ENCODE measurements at regions not wholly inside any gene's neighbourhood (a gene's known extent, or its start where the extent isn't known, plus 50 kb on each side); places are given as distances from the start of the nearest gene placed in this dataset.

GRCh38 chr5:99089822-99090549 is 161.2 kb upstream of the CHD1 start:
- no peak overlapping the region for H3K27ac Mint-ChIP-seq
- ATAC-seq = no peak
- CTCF ChIA-PET = no interaction called here

GRCh38 chr5:99088309-99088708 is 159.5 kb upstream of the CHD1 start:
- Mint-ChIP-seq H3K27me3 (ENCODE audit: low read depth) (no peaks in the 10 kb centered on the region), H3K36me3 (peaks cover 8% of the 10 kb centered on the region), H3K9me3 (peaks cover 17% of the 10 kb centered on the region), H3K4me3 (no peak overlapping the region), H3K27ac (no peak overlapping the region; the same call in 1 of the 2 replicates), H3K4me1 (no peaks in the 10 kb centered on the region)
- ATAC-seq (no peak), DNase-seq (ENCODE audit: low spot score) (no peak)
- ChIA-PET POLR2A (no interaction called here), CTCF (interaction anchor here (1.0 kb wide), 1 partner anchor 28 kb away, joined by 4 read pairs; no protein-coding TSS in a partner anchor)
- no peak for TF ChIP-seq GTF2I (CRISPR knock-in tag; conservative IDR thresholded peaks at IDR 0.05)
- TF ChIP-seq NFE2L1 (CRISPR knock-in tag; IDR thresholded peaks at IDR 0.05) = no peak
- TF ChIP-seq ETV6 (CRISPR knock-in tag; IDR thresholded peaks at IDR 0.05) = no peak
- no peak for TF ChIP-seq AFF4 (CRISPR knock-in tag; IDR thresholded peaks at IDR 0.05; ENCODE audit: borderline replicate concordance)
- TF ChIP-seq NR1H2 (CRISPR knock-in tag; IDR thresholded peaks at IDR 0.05) = no peak
- TF ChIP-seq TEAD1 (CRISPR knock-in tag; IDR thresholded peaks at IDR 0.05) = no peak
- no peak for TF ChIP-seq MAX (CRISPR knock-in tag; IDR thresholded peaks at IDR 0.05)
- no peak for TF ChIP-seq ZBTB43 (CRISPR knock-in tag; IDR thresholded peaks at IDR 0.05)
- no peak for TF ChIP-seq ZNF281 (CRISPR knock-in tag; IDR thresholded peaks at IDR 0.05)

More at GRCh38 chr5:99089822-99090549, 161.2 kb upstream of the CHD1 start:
- DNase-seq (ENCODE audit: low spot score) = no peak
- no peak for TF ChIP-seq JUN (CRISPR knock-in tag; IDR thresholded peaks at IDR 0.05)
- TF ChIP-seq FOXP4 (CRISPR knock-in tag; IDR thresholded peaks at IDR 0.05) = no peak
- no peak for TF ChIP-seq GTF2I (CRISPR knock-in tag; conservative IDR thresholded peaks at IDR 0.05)
- no peak for TF ChIP-seq PREB (CRISPR knock-in tag; IDR thresholded peaks at IDR 0.05; ENCODE audit: borderline replicate concordance)
- peak; percentile 98 for TF ChIP-seq ZNF416 (CRISPR knock-in tag; IDR thresholded peaks at IDR 0.05)
- TF ChIP-seq FOXP1 (CRISPR knock-in tag; IDR thresholded peaks at IDR 0.05; ENCODE audit: borderline replicate concordance) = no peak
- no peak for TF ChIP-seq ETV6 (CRISPR knock-in tag; IDR thresholded peaks at IDR 0.05)
- Mint-ChIP-seq H3K4me3 (no peak overlapping the region), H3K27me3 (ENCODE audit: low read depth) (no peaks in the 10 kb centered on the region), H3K36me3 (peaks cover 8% of the 10 kb centered on the region), H3K4me1 (no peaks in the 10 kb centered on the region), H3K9me3 (peaks cover 17% of the 10 kb centered on the region)
- POLR2A ChIA-PET = no interaction called here

All from WTC11 (cell line).